ENCODE measurements at regions not wholly inside any gene's neighbourhood (a gene's known extent, or its start where the extent isn't known, plus 50 kb on each side); places are given as distances from the start of the nearest gene placed in this dataset.

DNA sequence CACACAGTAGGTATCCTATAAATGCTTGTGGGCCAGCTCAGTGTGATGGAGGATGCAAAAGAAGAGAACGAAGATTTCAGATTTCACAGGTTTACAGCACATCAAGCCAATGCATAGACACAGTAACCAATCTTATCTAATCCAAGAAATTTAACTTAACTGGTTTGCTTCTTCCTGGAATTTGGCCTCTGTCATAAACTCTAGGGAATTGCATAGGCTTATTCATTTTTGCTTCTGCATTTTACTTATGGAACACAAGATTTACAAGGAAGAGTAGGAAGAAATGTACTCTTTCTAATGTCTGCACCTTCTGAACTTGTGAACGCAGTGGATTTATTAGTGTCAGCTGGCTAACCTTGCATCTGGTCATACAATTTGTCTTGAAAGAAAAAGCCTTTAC, 389.4 kb upstream of the NPVF start:
- no peak for DNase-seq (ENCODE audit: low read depth in 1 of 2, low spot score in 1 of 2)
- Histone ChIP-seq H3K27ac (replicated peaks) (no peak overlapping the region), H3K27me3 (ENCODE audit: insufficient read depth, poor library complexity, severe bottlenecking) (no peaks in the 10 kb centered on the region), H3K4me3 (replicated peaks; ENCODE audit: insufficient read depth, low read length) (no peak overlapping the region)
- no peak for TF ChIP-seq CTCF (IDR thresholded peaks at IDR 0.05; ENCODE audit: insufficient read depth, low read length)
- no peak for TF ChIP-seq REST (IDR thresholded peaks at IDR 0.05; ENCODE audit: insufficient replicate concordance, low read depth)
- no peak for TF ChIP-seq POLR2AphosphoS5 (IDR thresholded peaks at IDR 0.05; ENCODE audit: low read depth)
- TF ChIP-seq GABPA (IDR thresholded peaks at IDR 0.05; ENCODE audit: low read depth), result no peak
- no peak for TF ChIP-seq SPI1 (IDR thresholded peaks at IDR 0.05; ENCODE audit: borderline replicate concordance, low read depth)

DNA sequence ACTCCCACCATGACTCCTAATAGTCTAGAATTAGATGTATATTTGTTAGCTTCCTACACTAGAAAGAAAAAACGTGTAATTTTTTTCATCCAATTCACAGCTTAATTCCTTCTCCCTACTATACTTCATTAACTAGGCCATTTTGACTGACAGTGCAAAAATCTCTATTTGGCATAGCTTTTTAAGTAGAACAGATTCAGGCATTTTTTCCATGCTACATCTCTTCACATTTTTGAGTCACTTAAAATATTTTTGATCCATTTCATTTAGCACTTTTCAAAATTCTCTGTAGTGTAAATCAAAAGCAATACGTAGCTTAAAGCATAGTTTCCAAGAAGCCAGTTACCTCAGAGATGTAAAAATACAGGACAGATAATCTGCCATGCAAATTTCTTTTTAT, 391.1 kb upstream of the NPVF start:
- Histone ChIP-seq H3K27me3 (ENCODE audit: insufficient read depth, poor library complexity, severe bottlenecking) (no peaks in the 10 kb centered on the region), H3K4me3 (replicated peaks; ENCODE audit: insufficient read depth, low read length) (no peak overlapping the region), H3K27ac (replicated peaks) (peak overlapping the region; percentile 72)
- DNase-seq (ENCODE audit: low read depth in 1 of 2, low spot score in 1 of 2), result no peak
- TF ChIP-seq GABPA (IDR thresholded peaks at IDR 0.05; ENCODE audit: low read depth) (no peak), CTCF (IDR thresholded peaks at IDR 0.05; ENCODE audit: insufficient read depth, low read length) (no peak), POLR2AphosphoS5 (IDR thresholded peaks at IDR 0.05; ENCODE audit: low read depth) (no peak), REST (IDR thresholded peaks at IDR 0.05; ENCODE audit: insufficient replicate concordance, low read depth) (no peak), SPI1 (IDR thresholded peaks at IDR 0.05; ENCODE audit: borderline replicate concordance, low read depth) (no peak)

DNA sequence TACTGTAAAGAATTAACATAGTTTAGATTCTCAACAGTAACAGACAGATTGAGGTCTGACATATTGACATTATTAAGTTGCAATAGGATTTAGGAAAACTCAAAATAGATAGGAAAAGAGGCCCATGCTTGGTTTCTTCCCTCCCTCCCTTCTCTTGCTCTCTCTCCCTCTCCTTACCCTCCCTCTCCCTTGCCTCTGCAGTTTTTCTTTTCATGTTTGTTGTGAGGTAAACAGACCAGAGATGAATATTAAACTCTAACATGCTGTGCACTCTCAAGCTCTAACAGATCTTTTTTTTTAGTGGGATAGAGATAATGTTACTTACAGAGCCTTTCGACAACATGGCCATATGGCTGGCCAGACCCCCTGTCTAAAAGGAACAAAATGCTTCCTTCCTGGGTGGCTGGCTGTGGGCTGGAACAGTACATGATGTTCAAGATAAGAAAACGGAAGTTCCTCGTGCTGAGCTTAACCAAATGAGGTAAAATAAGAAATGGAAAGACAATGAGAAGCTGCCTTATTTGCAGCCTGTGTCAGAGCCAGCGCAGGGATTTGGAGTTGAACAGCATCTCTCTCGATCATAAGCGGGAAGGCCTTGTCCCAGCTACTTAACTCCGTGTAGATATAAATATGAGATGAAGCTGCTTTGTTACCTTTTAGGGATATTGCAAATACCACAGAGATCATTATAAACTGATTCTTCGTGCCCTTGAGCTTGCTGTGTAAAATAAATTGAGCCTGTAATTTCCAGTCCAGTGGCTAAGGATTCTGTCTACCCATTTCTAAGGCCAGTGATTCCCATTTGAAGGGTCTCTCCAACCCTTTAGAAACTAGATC, 391.9 kb upstream of the NPVF start:
- Histone ChIP-seq H3K27ac (replicated peaks) (peak overlapping the region; percentile 72), H3K4me3 (replicated peaks; ENCODE audit: insufficient read depth, low read length) (no peak overlapping the region), H3K27me3 (ENCODE audit: insufficient read depth, poor library complexity, severe bottlenecking) (no peaks in the 10 kb centered on the region)
- peak; percentile 41 to 78 for DNase-seq (ENCODE audit: low read depth in 1 of 2, low spot score in 1 of 2)
- TF ChIP-seq POLR2AphosphoS5 (IDR thresholded peaks at IDR 0.05; ENCODE audit: low read depth) (peak; percentile 45; the same call in 1 of the 2 replicates), REST (IDR thresholded peaks at IDR 0.05; ENCODE audit: insufficient replicate concordance, low read depth) (no peak), CTCF (IDR thresholded peaks at IDR 0.05; ENCODE audit: insufficient read depth, low read length) (no peak), SPI1 (IDR thresholded peaks at IDR 0.05; ENCODE audit: borderline replicate concordance, low read depth) (peak; percentile 48; the same call in 1 of the 2 replicates), GABPA (IDR thresholded peaks at IDR 0.05; ENCODE audit: low read depth) (no peak; the same call in 1 of the 2 replicates)

Data from HL-60 (cell line).